GM10266 (cell line): ENCODE measurements at regions not wholly inside any gene's neighbourhood (a gene's known extent, or its start where the extent isn't known, plus 50 kb on each side); places are given as distances from the start of the nearest gene placed in this dataset.

Experiments
- DNase-seq: peaks from one replicate; pipeline ENCODE4 v3.0.0; 2012; ENCODE audit errors: extremely low spot score
- CTCF ChIP-seq: IDR thresholded peaks from 2 replicates; pipeline ENCODE4 v1.5.1; 2012; ENCODE audit warnings: mild to moderate bottlenecking, low read depth; ENCODE audit not compliant: control insufficient read depth, insufficient read depth; ENCODE audit errors: missing control alignments

- DNase-seq = no peak
Observed at GRCh38 chr5:104764197-104764596, 1201.6 kb upstream of the NUDT12 start.

GRCh38 chr5:104763216-104763615, 1200.6 kb upstream of the NUDT12 start:
- no peak for TF ChIP-seq CTCF
- DNase-seq = no peak

More at GRCh38 chr5:104764197-104764596, 1201.6 kb upstream of the NUDT12 start:
- TF ChIP-seq CTCF = no peak

GRCh38 chr5:104757915-104758314, 1195.3 kb upstream of the NUDT12 start:
- no peak for DNase-seq

GRCh38 chr5:104755806-104756205, 1193.2 kb upstream of the NUDT12 start:
- no peak for DNase-seq
- TF ChIP-seq CTCF = no peak

More at GRCh38 chr5:104757915-104758314, 1195.3 kb upstream of the NUDT12 start:
- no peak for TF ChIP-seq CTCF

GRCh38 chr5:104754311-104754995, 1191.9 kb upstream of the NUDT12 start:
- TF ChIP-seq CTCF = no peak
- no peak for DNase-seq

GRCh38 chr5:104751969-104752368, 1189.4 kb upstream of the NUDT12 start:
- TF ChIP-seq CTCF = no peak
- no peak for DNase-seq

GRCh38 chr5:104739905-104740304, 1177.3 kb upstream of the NUDT12 start:
- no peak for TF ChIP-seq CTCF
- DNase-seq = no peak
